ENCODE measurements at regions not wholly inside any gene's neighbourhood (a gene's known extent, or its start where the extent isn't known, plus 50 kb on each side); places are given as distances from the start of the nearest gene placed in this dataset.

- Mint-ChIP-seq H3K4me1 (ENCODE audit: low read depth, unreplicated experiment) (peaks cover 27% of the 10 kb centered on the region), H3K27me3 (ENCODE audit: low read depth, unreplicated experiment) (no peaks in the 10 kb centered on the region), H3K27ac (ENCODE audit: unreplicated experiment) (no peak overlapping the region), H3K4me3 (ENCODE audit: unreplicated experiment) (no peak overlapping the region), H3K9me3 (ENCODE audit: unreplicated experiment) (peaks cover 4% of the 10 kb centered on the region), H3K36me3 (ENCODE audit: low read depth, unreplicated experiment) (no peaks in the 10 kb centered on the region)
- H3K79me2 ChIP-seq (ENCODE audit: insufficient read depth, low read length): no peaks in the 10 kb centered on the region
- no peak overlapping the region for H3K4me2 ChIP-seq (ENCODE audit: low read length)
- FAIRE-seq (no peak), DNase-seq (ENCODE audit: low read depth) (no peak)
- no peak for TF ChIP-seq EZH2 (IDR thresholded peaks at IDR 0.05; ENCODE audit: insufficient read depth, low read length)
- no peak for TF ChIP-seq CTCF (IDR thresholded peaks at IDR 0.05; ENCODE audit: insufficient read depth, low read depth, low read length)
- H3K9me3 ChIP-seq (ENCODE audit: insufficient read depth, low read depth, low read length): no peaks in the 10 kb centered on the region
- H4K20me1 ChIP-seq (ENCODE audit: insufficient read depth, low read length): no peaks in the 10 kb centered on the region
- H3K4me1 ChIP-seq (ENCODE audit: insufficient read depth, low read length): no peaks in the 10 kb centered on the region
- no peak overlapping the region for H2AFZ ChIP-seq (ENCODE audit: low read depth, low read length)
- no peaks in the 10 kb centered on the region for H3K36me3 ChIP-seq (ENCODE audit: insufficient read depth, low read length)
- no peak overlapping the region for H3K9ac ChIP-seq (ENCODE audit: low read length)
- no peak overlapping the region for H3K4me3 ChIP-seq (ENCODE audit: insufficient read depth, low read depth, low read length)
- H3K27ac ChIP-seq (ENCODE audit: low read depth, low read length): no peak overlapping the region
- no peaks in the 10 kb centered on the region for H3K27me3 ChIP-seq (ENCODE audit: insufficient read depth, low read length)
Observed at GRCh38 chr13:50521831-50522149, 321.7 kb downstream of the DLEU7 start.

GRCh38 chr13:50522506-50522905, 321.0 kb downstream of the DLEU7 start:
- Mint-ChIP-seq H3K4me1 (ENCODE audit: low read depth, unreplicated experiment) (peaks cover 30% of the 10 kb centered on the region), H3K9me3 (ENCODE audit: unreplicated experiment) (peaks cover 4% of the 10 kb centered on the region), H3K4me3 (ENCODE audit: unreplicated experiment) (no peak overlapping the region), H3K36me3 (ENCODE audit: low read depth, unreplicated experiment) (no peaks in the 10 kb centered on the region), H3K27me3 (ENCODE audit: low read depth, unreplicated experiment) (no peaks in the 10 kb centered on the region), H3K27ac (ENCODE audit: unreplicated experiment) (no peak overlapping the region)
- DNase-seq (ENCODE audit: low read depth) (no peak), FAIRE-seq (no peak)
- no peaks in the 10 kb centered on the region for H3K9me3 ChIP-seq (ENCODE audit: insufficient read depth, low read depth, low read length)
- H3K4me2 ChIP-seq (ENCODE audit: low read length): no peak overlapping the region
- H3K36me3 ChIP-seq (ENCODE audit: insufficient read depth, low read length): no peaks in the 10 kb centered on the region
- H2AFZ ChIP-seq (ENCODE audit: low read depth, low read length): no peak overlapping the region
- no peak for TF ChIP-seq CTCF (IDR thresholded peaks at IDR 0.05; ENCODE audit: insufficient read depth, low read depth, low read length)
- no peak for TF ChIP-seq EZH2 (IDR thresholded peaks at IDR 0.05; ENCODE audit: insufficient read depth, low read length)
- no peak overlapping the region for H3K9ac ChIP-seq (ENCODE audit: low read length)
- H3K4me1 ChIP-seq (ENCODE audit: insufficient read depth, low read length): no peaks in the 10 kb centered on the region
- H4K20me1 ChIP-seq (ENCODE audit: insufficient read depth, low read length): no peaks in the 10 kb centered on the region
- no peak overlapping the region for H3K27ac ChIP-seq (ENCODE audit: low read depth, low read length)
- H3K79me2 ChIP-seq (ENCODE audit: insufficient read depth, low read length): no peaks in the 10 kb centered on the region
- H3K4me3 ChIP-seq (ENCODE audit: insufficient read depth, low read depth, low read length): no peak overlapping the region
- no peaks in the 10 kb centered on the region for H3K27me3 ChIP-seq (ENCODE audit: insufficient read depth, low read length)

- Histone ChIP-seq H3K4me3 (ENCODE audit: insufficient read depth, low read depth, low read length) (no peak overlapping the region), H3K27me3 (ENCODE audit: insufficient read depth, low read length) (no peaks in the 10 kb centered on the region), H3K36me3 (ENCODE audit: insufficient read depth, low read length) (no peaks in the 10 kb centered on the region), H2AFZ (ENCODE audit: low read depth, low read length) (no peak overlapping the region), H3K4me2 (ENCODE audit: low read length) (no peak overlapping the region), H4K20me1 (ENCODE audit: insufficient read depth, low read length) (no peaks in the 10 kb centered on the region), H3K9ac (ENCODE audit: low read length) (no peak overlapping the region), H3K27ac (ENCODE audit: low read depth, low read length) (no peak overlapping the region), H3K9me3 (ENCODE audit: insufficient read depth, low read depth, low read length) (no peaks in the 10 kb centered on the region), H3K79me2 (ENCODE audit: insufficient read depth, low read length) (no peaks in the 10 kb centered on the region), H3K4me1 (ENCODE audit: insufficient read depth, low read length) (no peaks in the 10 kb centered on the region)
- no peak for TF ChIP-seq CTCF (IDR thresholded peaks at IDR 0.05; ENCODE audit: insufficient read depth, low read depth, low read length)
- no peak for TF ChIP-seq EZH2 (IDR thresholded peaks at IDR 0.05; ENCODE audit: insufficient read depth, low read length)
- no peak overlapping the region for H3K4me3 Mint-ChIP-seq (ENCODE audit: unreplicated experiment)
- FAIRE-seq: no peak
- no peak overlapping the region for H3K27ac Mint-ChIP-seq (ENCODE audit: unreplicated experiment)
- H3K9me3 Mint-ChIP-seq (ENCODE audit: unreplicated experiment): peaks cover 4% of the 10 kb centered on the region
- no peaks in the 10 kb centered on the region for H3K27me3 Mint-ChIP-seq (ENCODE audit: low read depth, unreplicated experiment)
- H3K4me1 Mint-ChIP-seq (ENCODE audit: low read depth, unreplicated experiment): peaks cover 31% of the 10 kb centered on the region
- H3K36me3 Mint-ChIP-seq (ENCODE audit: low read depth, unreplicated experiment): no peaks in the 10 kb centered on the region
- no peak for DNase-seq (ENCODE audit: low read depth)
Observed at GRCh38 chr13:50523307-50523706, 320.2 kb downstream of the DLEU7 start.

All from astrocyte (in vitro differentiated cells and primary cell).